IMR-90 (cell line): ENCODE measurements at regions not wholly inside any gene's neighbourhood (a gene's known extent, or its start where the extent isn't known, plus 50 kb on each side); places are given as distances from the start of the nearest gene placed in this dataset.

Source experiments
- ATAC-seq: fragments of 200-7000 bp; cut with Tn5 transposase; 2 replicates; pipeline ENCODE4 v1.9.1; 2020; ENCODE audit warnings: low read depth, mild to moderate bottlenecking, moderate library complexity
- BruUV-seq: library from RNA; stranded (reverse); fragments of 400-500 nt; replicated peaks from 2 replicates; lab custom pipeline; 2021; lab: Mats Ljungman, UMichigan
- CTCF ChIA-PET: fragments of 300-600 bp; formaldehyde crosslinking; extraction: SDS; loops from one replicate; lab custom pipeline; 2021; ENCODE audit warnings: antibody characterized with exemption; lab: Yijun Ruan, JAX
- POLR2A ChIA-PET: fragments of 300-600 bp; sonication (Branson Sonifier 250); formaldehyde crosslinking; loops from one replicate; lab custom pipeline; 2022; ENCODE audit warnings: antibody characterized with exemption; ENCODE audit not compliant: unreplicated experiment; lab: Charles Lee
- DNase-seq: peaks from one replicate; pipeline ENCODE4 v3.0.0; 2013
- H2AFZ ChIP-seq: replicated peaks from 2 replicates; pipeline ENCODE3; 2013; ENCODE audit warnings: low read length, mild to moderate bottlenecking; ENCODE audit not compliant: poor library complexity
- H2AK5ac ChIP-seq: 2 replicates; pipeline ENCODE4 v1.6.1; 2013; ENCODE audit warnings: low read depth, low read length, inconsistent platforms
- H2AK9ac ChIP-seq: replicated peaks from 2 replicates; pipeline ENCODE3; 2013; ENCODE audit warnings: mild to moderate bottlenecking, low read depth, low read length, moderate library complexity; ENCODE audit not compliant: poor library complexity
- H2BK120ac ChIP-seq: 2 replicates; pipeline ENCODE4 v1.6.1; 2013; ENCODE audit warnings: low read depth, low read length, inconsistent platforms
- H2BK15ac ChIP-seq: 3 replicates; pipeline ENCODE4 v1.6.1; 2013; ENCODE audit warnings: low read depth, low read length, inconsistent platforms
- H2BK20ac ChIP-seq: 2 replicates; pipeline ENCODE4 v1.6.1; 2013; ENCODE audit warnings: low read depth, mild to moderate bottlenecking, inconsistent platforms, low read length, moderate library complexity
- H2BK5ac ChIP-seq: 2 replicates; pipeline ENCODE4 v1.6.1; 2013; ENCODE audit warnings: mild to moderate bottlenecking, low read depth, low read length, inconsistent platforms; ENCODE audit not compliant: poor library complexity, severe bottlenecking
- H3K14ac ChIP-seq: replicated peaks from 2 replicates; pipeline ENCODE4 v1.6.1; 2013; ENCODE audit warnings: low read depth, low read length, inconsistent platforms
- H3K18ac ChIP-seq: 2 replicates; pipeline ENCODE4 v1.6.1; 2013; ENCODE audit warnings: low read depth, low read length, control low read depth
- H3K23ac ChIP-seq: 2 replicates; pipeline ENCODE4 v1.6.1; 2013; ENCODE audit warnings: low read depth, low read length, inconsistent platforms
- H3K27ac ChIP-seq: 2 replicates; pipeline ENCODE4 v1.5.1; 2013; ENCODE audit warnings: mild to moderate bottlenecking, control low read depth, low read length; ENCODE audit not compliant: insufficient read depth
- H3K27me3 ChIP-seq: 2 replicates; pipeline ENCODE4 v1.6.1; 2013; ENCODE audit warnings: low read length; ENCODE audit not compliant: control insufficient read depth, insufficient read depth
- H3K36me3 ChIP-seq: 2 replicates; pipeline ENCODE4 v1.6.1; 2013; ENCODE audit warnings: low read length, mixed read lengths; ENCODE audit not compliant: control insufficient read depth, insufficient read depth
- H3K4ac ChIP-seq: 2 replicates; pipeline ENCODE4 v1.6.1; 2013; ENCODE audit warnings: low read depth, low read length, inconsistent platforms
- H3K4me1 ChIP-seq: 2 replicates; pipeline ENCODE4 v1.6.1; 2013; ENCODE audit warnings: low read length, mixed read lengths; ENCODE audit not compliant: control insufficient read depth, insufficient read depth
- H3K4me2 ChIP-seq: 2 replicates; pipeline ENCODE4 v1.6.1; 2013; ENCODE audit warnings: low read depth, mild to moderate bottlenecking, control low read depth, low read length, moderate library complexity
- H3K4me3 ChIP-seq: 2 replicates; pipeline ENCODE4 v1.5.1; 2013; ENCODE audit warnings: low read depth, mild to moderate bottlenecking, control low read depth, low read length, moderate library complexity; ENCODE audit not compliant: insufficient read depth
- H3K56ac ChIP-seq: 2 replicates; pipeline ENCODE4 v1.6.1; 2013; ENCODE audit warnings: low read length, inconsistent platforms; ENCODE audit not compliant: insufficient read depth; ENCODE audit errors: extremely low read depth
- H3K79me1 ChIP-seq, 2 experiments: 2 replicates each; pipeline ENCODE4 v1.6.1; 2013; ENCODE audit warnings: low read length in 2 of 2, inconsistent platforms in 1 of 2, low read depth in 1 of 2
- H3K9ac ChIP-seq: 2 replicates; pipeline ENCODE4 v1.6.1; 2013; ENCODE audit warnings: low read depth, low read length, control low read depth
- H3K9me1 ChIP-seq: 2 replicates; pipeline ENCODE4 v1.6.1; 2013; ENCODE audit warnings: low read length, inconsistent platforms; ENCODE audit not compliant: insufficient read depth
- H3K9me3 ChIP-seq: 2 replicates; pipeline ENCODE4 v1.6.1; 2013; ENCODE audit warnings: low read length; ENCODE audit not compliant: control insufficient read depth, insufficient read depth
- H4K20me1 ChIP-seq: 2 replicates; pipeline ENCODE4 v1.6.1; 2013; ENCODE audit warnings: low read length, inconsistent platforms; ENCODE audit not compliant: insufficient read depth
- H4K5ac ChIP-seq: 2 replicates; pipeline ENCODE4 v1.6.1; 2013; ENCODE audit warnings: mild to moderate bottlenecking, low read depth, low read length, control low read depth
- H4K8ac ChIP-seq, 2 experiments: 2 replicates each; pipeline ENCODE4 v1.6.1; 2013; ENCODE audit warnings: low read depth in 2 of 2, low read length in 2 of 2, control low read depth in 1 of 2, inconsistent platforms in 1 of 2
- H4K91ac ChIP-seq: 2 replicates; pipeline ENCODE4 v1.6.1; 2013; ENCODE audit warnings: low read depth, low read length, inconsistent platforms; ENCODE audit not compliant: insufficient read depth
- BHLHE40 ChIP-seq: fragments of 150-350 bp; IDR thresholded peaks from 2 replicates; pipeline ENCODE4 v1.6.1; 2016; ENCODE audit warnings: mild to moderate bottlenecking, low read depth, low read length
- CEBPB ChIP-seq: IDR thresholded peaks from 2 replicates; pipeline ENCODE4 v1.6.1; 2012; ENCODE audit warnings: low read depth, low read length, improper control_type of control experiment
- CHD1 ChIP-seq: IDR thresholded peaks from 2 replicates; pipeline ENCODE4 v1.6.1; 2012; ENCODE audit warnings: low read depth, low read length, improper control_type of control experiment
- CTCF ChIP-seq: conservative IDR thresholded peaks from 2 replicates; pipeline ENCODE4 v1.5.1; 2012; ENCODE audit warnings: mild to moderate bottlenecking, low read depth, low read length, improper control_type of control experiment
- ELK1 ChIP-seq: fragments of 150-350 bp; IDR thresholded peaks from 2 replicates; pipeline ENCODE4 v1.6.1; 2016; ENCODE audit warnings: low read depth, mild to moderate bottlenecking, low read length, moderate library complexity, borderline replicate concordance
- FOS ChIP-seq: fragments of 150-350 bp; IDR thresholded peaks from 2 replicates; pipeline ENCODE4 v1.6.1; 2016; ENCODE audit warnings: low read depth, low read length
- MAFK ChIP-seq: IDR thresholded peaks from 2 replicates; pipeline ENCODE4 v1.6.1; 2012; ENCODE audit warnings: low read depth, low read length, improper control_type of control experiment
- MAZ ChIP-seq: IDR thresholded peaks from 2 replicates; pipeline ENCODE4 v1.6.1; 2012; ENCODE audit warnings: low read depth, mild to moderate bottlenecking, low read length, improper control_type of control experiment, moderate library complexity, borderline replicate concordance
- MXI1 ChIP-seq: IDR thresholded peaks from 2 replicates; pipeline ENCODE4 v1.6.1; 2012; ENCODE audit warnings: low read depth, mild to moderate bottlenecking, low read length, moderate library complexity, borderline replicate concordance
- POLR2A ChIP-seq: IDR thresholded peaks from 2 replicates; pipeline ENCODE4 v1.6.1; 2012; ENCODE audit warnings: mild to moderate bottlenecking, low read depth, low read length
- RAD21 ChIP-seq: IDR thresholded peaks from 2 replicates; pipeline ENCODE4 v1.6.1; 2012; ENCODE audit warnings: low read length, improper control_type of control experiment
- RCOR1 ChIP-seq: IDR thresholded peaks from 2 replicates; pipeline ENCODE4 v1.6.1; 2012; ENCODE audit warnings: mild to moderate bottlenecking, low read length, improper control_type of control experiment; ENCODE audit not compliant: insufficient replicate concordance
- RFX5 ChIP-seq: IDR thresholded peaks from 2 replicates; pipeline ENCODE4 v1.8.0; 2012; ENCODE audit warnings: low read depth, mild to moderate bottlenecking, low read length, moderate library complexity
- SMC3 ChIP-seq: fragments of 150-350 bp; IDR thresholded peaks from 2 replicates; pipeline ENCODE4 v1.6.1; 2016; ENCODE audit warnings: low read depth, mild to moderate bottlenecking, antibody characterized with exemption, low read length, moderate library complexity
- USF2 ChIP-seq: fragments of 150-350 bp; IDR thresholded peaks from 2 replicates; pipeline ENCODE4 v1.6.1; 2017; ENCODE audit warnings: mild to moderate bottlenecking, antibody characterized with exemption, low read length, low read depth
- WGBS, 2 experiments: methylation state at CpG; one replicate each; pipeline versions ENCODE4 v1.1.5 to v1.1.7; 2013; ENCODE audit warnings: missing lambda C conversion rate in 2 of 2; ENCODE audit not compliant: insufficient read length in 1 of 2; ENCODE audit errors: extremely low coverage in 2 of 2; 5-methylcytosine and 5-hydroxymethylcytosine counted together
- dilution Hi-C: fragments of 300-500 bp; cut with HindIII; formaldehyde crosslinking; loops from one replicate; pipeline ENCODE4 v1.14.3; 2018; ENCODE audit warnings: low sequenced_read_pairs; ENCODE audit not compliant: unreplicated experiment
- in situ Hi-C: fragments of 300-500 bp; cut with MboI; formaldehyde crosslinking; loops from 3 replicates; pipeline ENCODE4 v1.14.3; 2019; ENCODE audit warnings: low sequenced_read_pairs, inconsistent platforms, mixed read lengths
- intact Hi-C: fragments of 100-400 bp; cut with micrococcal nuclease; formaldehyde crosslinking; loops from 2 replicates; pipeline ENCODE4 v1.10.0; 2022

- no TSS peak for BruUV-seq
- Histone ChIP-seq H3K36me3 (no peaks in the 10 kb centered on the region), H4K8ac (no peak overlapping the region), H2BK5ac (no peak overlapping the region), H3K18ac (no peak overlapping the region), H3K27me3 (peaks cover 2% of the 10 kb centered on the region; the same call in 1 of the 2 replicates), H4K5ac (no peak overlapping the region), H3K4me3 (no peak overlapping the region), H4K20me1 (no peaks in the 10 kb centered on the region), H3K4me2 (no peak overlapping the region), H2BK120ac (no peak overlapping the region), H3K79me1 (no peaks in the 10 kb centered on the region), H2AK5ac (no peak overlapping the region), H2AK9ac (no peak overlapping the region), H2AFZ (no peak overlapping the region), H3K4me1 (no peaks in the 10 kb centered on the region), H2BK20ac (no peak overlapping the region), H3K56ac (no peak overlapping the region), H2BK15ac (no peak overlapping the region), H3K23ac (no peak overlapping the region), H3K9me3 (no peaks in the 10 kb centered on the region), H3K14ac (no peak overlapping the region), H3K27ac (no peak overlapping the region), H4K91ac (no peak overlapping the region), H3K4ac (no peak overlapping the region), H3K9me1 (no peaks in the 10 kb centered on the region), H3K9ac (no peak overlapping the region)
- POLR2A ChIA-PET, result interaction anchor here (0.7 kb wide), 1 partner anchor 383 kb away, joined by 3 read pairs; no protein-coding TSS in a partner anchor
- intact Hi-C loops (no loop called here), dilution Hi-C loops (no loop called here), in situ Hi-C loops (loop anchor here (25.0 kb wide), 1 partner anchor 360 kb away; no protein-coding TSS in a partner anchor)
- ATAC-seq (no peak), DNase-seq (no peak)
- CTCF ChIA-PET, result interaction anchor here (0.7 kb wide), 1 partner anchor 1009 kb away, joined by 3 read pairs; no protein-coding TSS in a partner anchor
- TF ChIP-seq USF2 (no peak), BHLHE40 (no peak), ELK1 (no peak), MAFK (no peak), POLR2A (no peak), SMC3 (no peak), CHD1 (no peak), FOS (no peak), RAD21 (no peak), MAZ (no peak), MXI1 (no peak), RCOR1 (no peak), CEBPB (no peak), CTCF (no peak), RFX5 (no peak)
- no CpG with 5 or more reads among the region's 3 CpGs for WGBS, 2 experiments
Observed at GRCh38 chr10:58072634-58073033, 195.1 kb downstream of the IPMK start.
